ENCODE measurements at regions not wholly inside any gene's neighbourhood (a gene's known extent, or its start where the extent isn't known, plus 50 kb on each side); places are given as distances from the start of the nearest gene placed in this dataset.

DNA sequence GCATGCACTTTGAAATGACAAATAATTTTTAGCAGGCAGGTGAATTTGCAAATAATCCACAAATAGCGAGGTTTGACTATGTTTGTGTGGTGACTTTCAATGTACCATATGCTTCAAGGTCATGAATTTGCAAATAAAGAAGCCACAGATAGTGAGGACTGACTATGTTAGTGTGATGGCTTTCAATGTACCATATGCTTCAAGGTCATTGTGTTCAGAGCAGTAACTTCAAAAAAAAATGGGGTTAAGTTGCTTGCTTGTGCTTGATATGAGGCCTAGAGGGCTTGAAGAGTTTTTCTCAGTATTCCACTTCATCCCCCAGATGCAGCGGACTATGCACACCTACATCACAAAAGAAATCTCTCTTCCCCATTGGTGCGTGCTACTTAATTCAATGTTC is 602.9 kb upstream of the LRRTM4 start:
- Histone ChIP-seq H2AFZ (no peak overlapping the region), H3K79me2 (ENCODE audit: low read depth) (no peaks in the 10 kb centered on the region), H3K9me2 (ENCODE audit: insufficient read depth) (no peaks in the 10 kb centered on the region), H4K20me1 (ENCODE audit: insufficient read depth) (no peaks in the 10 kb centered on the region), H3K4me1 (replicated peaks; ENCODE audit: insufficient read depth) (no peaks in the 10 kb centered on the region), H3K4me3 (no peak overlapping the region), H3K4me2 (no peak overlapping the region), H3K27me3 (ENCODE audit: insufficient read depth, low read depth) (no peaks in the 10 kb centered on the region), H3K9me3 (ENCODE audit: insufficient read depth, low read depth) (no peaks in the 10 kb centered on the region), H3K36me3 (ENCODE audit: low read depth) (no peaks in the 10 kb centered on the region), H3F3A (ENCODE audit: insufficient read depth, low read depth) (no peaks in the 10 kb centered on the region), H3K27ac (no peak overlapping the region)
- intact Hi-C loops (cut with micrococcal nuclease; ENCODE audit: unreplicated experiment): no loop called here
- DNase-seq: no peak
- POLR2A ChIA-PET (ENCODE audit: unreplicated experiment): no interaction called here
- BruUV-seq (replicated peaks): no TSS peak
- TF ChIP-seq EZH2 (IDR thresholded peaks at IDR 0.05; ENCODE audit: low read depth): no peak
- TF ChIP-seq, protein P1, sequence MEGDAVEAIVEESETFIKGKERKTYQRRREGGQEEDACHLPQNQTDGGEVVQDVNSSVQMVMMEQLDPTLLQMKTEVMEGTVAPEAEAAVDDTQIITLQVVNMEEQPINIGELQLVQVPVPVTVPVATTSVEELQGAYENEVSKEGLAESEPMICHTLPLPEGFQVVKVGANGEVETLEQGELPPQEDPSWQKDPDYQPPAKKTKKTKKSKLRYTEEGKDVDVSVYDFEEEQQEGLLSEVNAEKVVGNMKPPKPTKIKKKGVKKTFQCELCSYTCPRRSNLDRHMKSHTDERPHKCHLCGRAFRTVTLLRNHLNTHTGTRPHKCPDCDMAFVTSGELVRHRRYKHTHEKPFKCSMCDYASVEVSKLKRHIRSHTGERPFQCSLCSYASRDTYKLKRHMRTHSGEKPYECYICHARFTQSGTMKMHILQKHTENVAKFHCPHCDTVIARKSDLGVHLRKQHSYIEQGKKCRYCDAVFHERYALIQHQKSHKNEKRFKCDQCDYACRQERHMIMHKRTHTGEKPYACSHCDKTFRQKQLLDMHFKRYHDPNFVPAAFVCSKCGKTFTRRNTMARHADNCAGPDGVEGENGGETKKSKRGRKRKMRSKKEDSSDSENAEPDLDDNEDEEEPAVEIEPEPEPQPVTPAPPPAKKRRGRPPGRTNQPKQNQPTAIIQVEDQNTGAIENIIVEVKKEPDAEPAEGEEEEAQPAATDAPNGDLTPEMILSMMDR (conservative IDR thresholded peaks at IDR 0.05): no peak
- CTCF ChIA-PET: no interaction called here

DNA sequence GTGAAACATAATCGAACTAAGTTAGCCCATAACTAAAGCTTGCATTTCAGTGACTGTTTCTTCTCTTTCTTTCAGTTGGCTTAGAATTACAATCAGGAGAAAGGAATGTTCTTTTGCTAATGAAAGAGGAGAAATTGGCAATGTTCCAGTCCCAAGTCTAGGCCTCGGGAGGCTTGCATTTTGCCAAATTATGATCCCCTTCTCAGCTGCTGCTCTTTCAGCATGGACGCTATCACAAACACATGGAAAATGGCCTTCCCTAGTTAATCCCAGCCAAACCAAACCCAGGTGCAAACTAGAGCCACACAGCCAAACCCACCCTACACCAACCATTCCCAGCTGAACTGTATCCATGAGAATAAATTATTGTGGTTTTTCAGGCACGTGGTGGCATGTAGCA is 605.2 kb upstream of the LRRTM4 start:
- Histone ChIP-seq H3K27ac (no peak overlapping the region), H3K4me1 (replicated peaks; ENCODE audit: insufficient read depth) (no peaks in the 10 kb centered on the region), H3F3A (ENCODE audit: insufficient read depth, low read depth) (no peaks in the 10 kb centered on the region), H3K27me3 (ENCODE audit: insufficient read depth, low read depth) (no peaks in the 10 kb centered on the region), H3K9me2 (ENCODE audit: insufficient read depth) (no peaks in the 10 kb centered on the region), H4K20me1 (ENCODE audit: insufficient read depth) (no peaks in the 10 kb centered on the region), H2AFZ (no peak overlapping the region), H3K79me2 (ENCODE audit: low read depth) (no peaks in the 10 kb centered on the region), H3K36me3 (ENCODE audit: low read depth) (no peaks in the 10 kb centered on the region), H3K9me3 (ENCODE audit: insufficient read depth, low read depth) (no peaks in the 10 kb centered on the region), H3K4me2 (no peak overlapping the region), H3K4me3 (no peak overlapping the region)
- intact Hi-C loops (cut with micrococcal nuclease; ENCODE audit: unreplicated experiment): no loop called here
- no peak for DNase-seq
- BruUV-seq (replicated peaks): no TSS peak
- CTCF ChIA-PET: no interaction called here
- TF ChIP-seq, protein P1 (conservative IDR thresholded peaks at IDR 0.05): no peak
- no peak for TF ChIP-seq EZH2 (IDR thresholded peaks at IDR 0.05; ENCODE audit: low read depth)
- POLR2A ChIA-PET (ENCODE audit: unreplicated experiment): no interaction called here

DNA sequence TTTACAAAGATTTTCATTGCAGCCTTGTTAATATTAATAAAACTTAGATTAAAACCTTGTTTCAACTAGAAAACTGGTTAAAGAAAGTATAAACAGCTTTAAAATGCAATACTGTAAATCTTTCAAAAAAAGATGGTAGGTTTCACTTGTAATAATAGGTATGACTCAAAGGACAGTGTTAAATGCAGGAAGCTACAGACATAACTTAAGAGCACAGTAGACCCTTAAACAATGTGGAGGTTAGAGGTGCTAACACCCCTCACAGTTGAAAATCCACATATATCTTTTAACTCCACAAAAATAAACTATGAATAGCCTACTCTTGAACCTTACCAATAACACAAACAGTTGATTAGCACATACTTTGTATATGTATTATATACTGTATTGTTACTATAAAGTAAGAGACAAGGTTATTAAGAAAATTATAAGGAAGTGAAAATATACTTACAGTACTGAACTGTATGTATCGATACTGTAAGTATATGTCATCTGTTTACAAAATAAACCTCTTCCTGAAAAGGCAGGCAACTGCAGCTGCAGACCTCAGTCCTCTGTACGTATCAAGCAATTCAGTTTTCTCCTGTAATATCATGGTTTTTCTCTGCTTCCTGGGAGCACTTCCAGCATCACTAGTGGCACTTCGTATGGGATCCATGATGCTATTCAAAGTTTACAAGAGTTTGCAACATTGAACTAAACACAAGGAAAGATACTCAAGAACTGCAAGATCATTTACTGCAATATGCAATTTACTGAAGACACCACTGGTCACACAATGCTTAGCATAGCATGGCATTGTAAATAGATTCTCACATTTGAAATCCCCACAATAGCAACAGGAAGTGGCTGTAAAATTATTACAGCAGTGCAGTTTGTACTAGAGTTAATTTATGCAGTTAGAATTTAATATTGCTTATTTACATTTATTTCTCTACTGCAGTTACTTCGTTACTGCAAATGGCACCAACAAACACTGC is 610.5 kb upstream of the LRRTM4 start:
- H2AFZ ChIP-seq: no peak overlapping the region
- CTCF ChIA-PET: no interaction called here
- H3K4me2 ChIP-seq: no peak overlapping the region
- intact Hi-C loops (cut with micrococcal nuclease; ENCODE audit: unreplicated experiment): no loop called here
- H3K27ac ChIP-seq: no peak overlapping the region
- no peaks in the 10 kb centered on the region for H3K27me3 ChIP-seq (ENCODE audit: insufficient read depth, low read depth)
- no peak for DNase-seq
- no peaks in the 10 kb centered on the region for H3K4me1 ChIP-seq (replicated peaks; ENCODE audit: insufficient read depth)
- no peaks in the 10 kb centered on the region for H3K9me2 ChIP-seq (ENCODE audit: insufficient read depth)
- no peak for TF ChIP-seq EZH2 (IDR thresholded peaks at IDR 0.05; ENCODE audit: low read depth)
- TF ChIP-seq, protein P1 (conservative IDR thresholded peaks at IDR 0.05): no peak
- H3K79me2 ChIP-seq (ENCODE audit: low read depth): no peaks in the 10 kb centered on the region
- no peaks in the 10 kb centered on the region for H3K9me3 ChIP-seq (ENCODE audit: insufficient read depth, low read depth)
- no TSS peak for BruUV-seq (replicated peaks)
- POLR2A ChIA-PET (ENCODE audit: unreplicated experiment): no interaction called here
- H3K4me3 ChIP-seq: no peak overlapping the region
- no peaks in the 10 kb centered on the region for H3K36me3 ChIP-seq (ENCODE audit: low read depth)
- H3F3A ChIP-seq (ENCODE audit: insufficient read depth, low read depth): no peaks in the 10 kb centered on the region
- no peaks in the 10 kb centered on the region for H4K20me1 ChIP-seq (ENCODE audit: insufficient read depth)

Measured in PC-9 (cell line).